ENCODE measurements at regions not wholly inside any gene's neighbourhood (a gene's known extent, or its start where the extent isn't known, plus 50 kb on each side); places are given as distances from the start of the nearest gene placed in this dataset.

- H3K27me3 Mint-ChIP-seq: no peaks in the 10 kb centered on the region
- no peak overlapping the region for H3K27ac Mint-ChIP-seq
- no peak overlapping the region for H3K4me3 Mint-ChIP-seq
- H3K36me3 Mint-ChIP-seq: peaks cover 1% of the 10 kb centered on the region
- H3K4me1 Mint-ChIP-seq: no peaks in the 10 kb centered on the region
- peaks cover 7 to 19% (median 16%) of the 10 kb centered on the region in 3 donors for H3K9me3 Mint-ChIP-seq
These were observed 390.3 kb downstream of the AACS start for GRCh38 chr12:125455556-125455955.

GRCh38 chr12:125458552-125459268 lies 393.5 kb downstream of the AACS start:
- Mint-ChIP-seq H3K27me3 (no peaks in the 10 kb centered on the region), H3K36me3 (peaks cover 1% of the 10 kb centered on the region)

GRCh38 chr12:125461831-125462230 lies 396.6 kb downstream of the AACS start:
- Mint-ChIP-seq H3K27me3 (no peaks in the 10 kb centered on the region), H3K9me3 (peaks cover 8 to 20% (median 14%) of the 10 kb centered on the region in 3 donors), H3K4me1 (no peaks in the 10 kb centered on the region), H3K27ac (no peak overlapping the region), H3K36me3 (no peaks in the 10 kb centered on the region), H3K4me3 (no peak overlapping the region)

More at GRCh38 chr12:125458552-125459268, 393.5 kb downstream of the AACS start:
- Mint-ChIP-seq H3K4me3 (no peak overlapping the region), H3K27ac (no peak overlapping the region), H3K9me3 (peaks cover 8 to 20% (median 17%) of the 10 kb centered on the region in 3 donors), H3K4me1 (no peaks in the 10 kb centered on the region)

DNA sequence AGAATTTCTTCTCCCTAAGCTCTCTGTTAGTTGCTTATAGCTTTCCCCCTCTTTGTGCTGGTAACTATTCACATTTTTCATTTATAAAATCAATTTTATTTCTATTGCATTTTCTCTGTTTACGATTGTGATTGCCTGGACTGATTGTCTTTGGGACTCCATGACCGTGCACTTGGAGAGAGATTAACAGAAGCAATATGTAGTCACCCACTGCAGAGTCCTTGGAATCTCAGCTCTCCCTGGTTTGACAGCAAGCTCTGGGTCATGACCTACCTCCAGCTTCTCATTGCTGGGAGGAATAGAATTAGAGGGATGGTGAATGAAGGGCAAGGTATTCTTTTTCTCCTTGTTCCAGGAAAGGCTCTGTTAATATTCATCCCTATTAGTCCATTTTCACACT lies 398.2 kb downstream of the AACS start:
- no peaks in the 10 kb centered on the region for H3K27me3 Mint-ChIP-seq
- no peak overlapping the region for H3K4me3 Mint-ChIP-seq
- peaks cover 8 to 20% (median 12%) of the 10 kb centered on the region in 3 donors for H3K9me3 Mint-ChIP-seq
- H3K36me3 Mint-ChIP-seq: no peaks in the 10 kb centered on the region
- H3K4me1 Mint-ChIP-seq: no peaks in the 10 kb centered on the region
- peak overlapping the region in 1 of 3 donors; percentile 63 for H3K27ac Mint-ChIP-seq

GRCh38 chr12:125467363-125467762 lies 402.1 kb downstream of the AACS start:
- Mint-ChIP-seq H3K4me1 (no peaks in the 10 kb centered on the region), H3K27me3 (no peaks in the 10 kb centered on the region), H3K4me3 (no peak overlapping the region), H3K36me3 (no peaks in the 10 kb centered on the region), H3K27ac (no peak overlapping the region), H3K9me3 (peaks cover 0 to 5% (median 2%) of the 10 kb centered on the region in 3 donors)

DNA sequence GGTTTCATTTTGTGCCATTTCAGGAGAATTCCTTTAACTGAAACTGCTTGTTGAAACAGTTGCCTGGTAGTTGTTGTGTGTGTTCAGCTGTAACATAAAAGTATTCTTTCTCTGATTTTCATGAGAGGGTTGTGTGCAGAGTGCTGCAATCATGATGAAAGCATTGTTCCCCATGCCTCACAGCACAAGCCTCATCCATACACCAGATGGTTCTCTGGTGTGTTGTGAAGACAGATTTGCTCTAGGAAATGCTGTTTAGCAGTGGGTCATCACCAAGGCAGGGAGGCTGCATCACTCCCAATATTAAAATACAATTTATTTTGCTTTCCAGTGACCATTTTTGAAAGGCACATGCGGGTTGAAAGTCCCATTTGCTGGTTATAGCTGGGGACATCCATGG lies 404.4 kb downstream of the AACS start:
- Mint-ChIP-seq H3K9me3 (peaks cover 0 to 3% (median 2%) of the 10 kb centered on the region in 3 donors), H3K27ac (no peak overlapping the region), H3K36me3 (no peaks in the 10 kb centered on the region), H3K4me3 (no peak overlapping the region), H3K27me3 (no peaks in the 10 kb centered on the region), H3K4me1 (no peaks in the 10 kb centered on the region)

DNA sequence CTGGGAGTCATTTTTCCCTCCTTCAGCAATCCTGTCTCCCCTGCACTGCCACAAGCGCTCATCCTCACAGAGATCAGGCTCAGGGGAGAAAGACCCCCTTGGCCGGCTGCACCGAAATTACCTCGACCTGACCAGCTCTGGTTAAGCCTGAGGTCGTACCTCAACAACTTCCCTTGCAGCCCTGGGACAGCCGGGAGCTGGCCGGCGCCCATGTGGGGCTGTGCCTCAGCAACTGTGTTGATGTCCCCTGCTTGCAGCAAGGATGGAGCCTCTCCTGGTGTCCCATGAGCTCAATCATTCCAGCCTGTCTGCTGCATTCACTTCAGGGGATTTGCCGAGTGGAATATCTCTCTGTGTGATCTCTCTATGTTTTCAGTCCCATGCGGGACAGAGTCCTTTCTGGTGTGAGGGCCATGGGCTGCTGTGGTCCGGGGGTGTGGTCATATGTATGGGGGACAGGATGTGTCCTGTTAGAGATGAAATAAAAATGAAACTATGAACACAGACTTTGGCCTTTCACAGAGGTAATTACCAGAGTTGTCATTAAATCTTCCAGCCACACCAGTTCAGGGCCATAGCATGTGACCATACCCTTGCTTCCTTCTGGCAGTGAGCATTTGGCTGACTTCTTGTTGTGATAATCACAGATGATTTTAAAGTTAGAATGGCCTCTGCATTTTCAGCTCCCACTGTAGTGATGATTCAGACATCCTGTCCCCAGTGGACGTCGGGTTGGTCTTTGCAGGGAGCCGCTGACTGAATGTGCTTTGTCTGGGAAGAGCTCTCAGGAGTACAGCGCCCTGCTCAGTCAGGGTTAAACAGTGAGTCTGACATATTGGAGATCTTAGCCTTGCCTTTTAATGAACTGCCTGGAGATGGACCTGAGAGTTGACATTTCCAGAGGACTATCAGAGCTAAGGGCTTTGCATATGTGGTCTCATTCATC lies 405.9 kb downstream of the AACS start:
- Mint-ChIP-seq H3K36me3 (no peaks in the 10 kb centered on the region), H3K27me3 (peaks cover 2% of the 10 kb centered on the region), H3K9me3 (peaks cover 0 to 3% (median 2%) of the 10 kb centered on the region in 3 donors), H3K4me1 (no peaks in the 10 kb centered on the region), H3K4me3 (no peak overlapping the region), H3K27ac (peak overlapping the region in 1 of 3 donors; percentile 10)

GRCh38 chr12:125473501-125473900 lies 408.3 kb downstream of the AACS start:
- peaks cover 0 to 7% (median 3%) of the 10 kb centered on the region in 3 donors for H3K9me3 Mint-ChIP-seq
- H3K27ac Mint-ChIP-seq: no peak overlapping the region
- no peaks in the 10 kb centered on the region for H3K4me1 Mint-ChIP-seq
- peaks cover 2% of the 10 kb centered on the region for H3K27me3 Mint-ChIP-seq
- H3K4me3 Mint-ChIP-seq: no peak overlapping the region
- H3K36me3 Mint-ChIP-seq: no peaks in the 10 kb centered on the region

GRCh38 chr12:125487336-125487735 lies 422.1 kb downstream of the AACS start:
- H3K4me1 Mint-ChIP-seq: no peaks in the 10 kb centered on the region
- H3K4me3 Mint-ChIP-seq: no peak overlapping the region
- H3K27me3 Mint-ChIP-seq: no peaks in the 10 kb centered on the region
- no peaks in the 10 kb centered on the region for H3K36me3 Mint-ChIP-seq
- peaks cover 7 to 9% (median 8%) of the 10 kb centered on the region in 3 donors for H3K9me3 Mint-ChIP-seq
- no peak overlapping the region for H3K27ac Mint-ChIP-seq

GRCh38 chr12:125491553-125491952 lies 426.3 kb downstream of the AACS start:
- no peaks in the 10 kb centered on the region for H3K36me3 Mint-ChIP-seq
- H3K4me3 Mint-ChIP-seq: no peak overlapping the region
- H3K4me1 Mint-ChIP-seq: no peaks in the 10 kb centered on the region
- H3K27ac Mint-ChIP-seq: no peak overlapping the region
- H3K9me3 Mint-ChIP-seq: peaks cover 4 to 7% (median 5%) of the 10 kb centered on the region in 3 donors
- H3K27me3 Mint-ChIP-seq: no peaks in the 10 kb centered on the region

DNA sequence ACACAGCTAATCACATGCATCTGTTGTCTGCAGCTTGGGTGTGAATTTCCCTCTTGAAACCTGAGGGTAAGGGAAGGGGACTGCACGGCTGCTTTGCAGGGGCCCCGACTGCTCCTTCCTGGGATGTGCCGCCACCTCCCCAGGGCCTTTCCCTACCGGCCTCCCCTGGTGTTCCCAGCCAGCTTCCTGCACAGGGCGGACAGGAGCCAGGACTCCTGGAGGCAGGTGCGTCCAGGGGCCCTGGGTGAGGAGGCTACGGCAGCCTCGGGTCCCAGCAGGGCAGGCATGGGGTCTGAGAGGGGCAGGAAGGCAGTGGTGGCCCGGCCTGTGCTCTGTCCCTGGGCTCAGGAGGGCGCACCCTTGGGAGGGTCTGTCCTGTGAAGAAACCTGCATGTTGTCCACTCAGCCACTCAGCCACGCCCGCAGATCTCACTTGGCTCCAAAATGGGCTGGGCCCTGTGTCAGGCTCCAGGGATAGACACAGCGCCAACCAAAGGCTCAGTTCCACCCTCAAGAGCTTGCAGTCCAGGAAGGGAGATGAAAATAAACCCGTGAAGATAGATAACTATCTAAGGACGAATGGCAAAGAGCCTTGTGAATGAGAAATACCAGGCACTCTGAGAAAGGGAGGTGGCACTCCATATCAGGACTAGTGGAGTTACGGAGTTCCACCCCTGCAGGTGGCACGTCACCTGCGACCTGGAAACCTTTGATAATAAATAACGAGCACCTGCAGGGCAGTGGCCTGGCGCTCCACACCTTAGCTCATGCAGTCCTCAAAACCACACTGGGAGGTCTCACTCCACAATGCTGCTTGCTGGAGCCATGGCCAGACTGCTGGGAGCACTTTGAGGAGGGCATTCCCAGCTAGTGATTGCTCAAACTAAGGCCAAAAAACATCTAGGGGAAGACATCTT lies 427.4 kb downstream of the AACS start:
- no peaks in the 10 kb centered on the region for H3K27me3 Mint-ChIP-seq
- peaks cover 4 to 5% (median 5%) of the 10 kb centered on the region in 3 donors for H3K9me3 Mint-ChIP-seq
- no peaks in the 10 kb centered on the region for H3K36me3 Mint-ChIP-seq
- no peak overlapping the region for H3K4me3 Mint-ChIP-seq
- H3K27ac Mint-ChIP-seq: no peak overlapping the region
- H3K4me1 Mint-ChIP-seq: no peaks in the 10 kb centered on the region

GRCh38 chr12:125493704-125494308 lies 428.6 kb downstream of the AACS start:
- H3K4me1 Mint-ChIP-seq: no peaks in the 10 kb centered on the region
- H3K27me3 Mint-ChIP-seq: peaks cover 1% of the 10 kb centered on the region
- peaks cover 0 to 1% (median 0%) of the 10 kb centered on the region in 3 donors for H3K9me3 Mint-ChIP-seq
- H3K27ac Mint-ChIP-seq: no peak overlapping the region
- no peaks in the 10 kb centered on the region for H3K36me3 Mint-ChIP-seq
- no peak overlapping the region for H3K4me3 Mint-ChIP-seq

DNA sequence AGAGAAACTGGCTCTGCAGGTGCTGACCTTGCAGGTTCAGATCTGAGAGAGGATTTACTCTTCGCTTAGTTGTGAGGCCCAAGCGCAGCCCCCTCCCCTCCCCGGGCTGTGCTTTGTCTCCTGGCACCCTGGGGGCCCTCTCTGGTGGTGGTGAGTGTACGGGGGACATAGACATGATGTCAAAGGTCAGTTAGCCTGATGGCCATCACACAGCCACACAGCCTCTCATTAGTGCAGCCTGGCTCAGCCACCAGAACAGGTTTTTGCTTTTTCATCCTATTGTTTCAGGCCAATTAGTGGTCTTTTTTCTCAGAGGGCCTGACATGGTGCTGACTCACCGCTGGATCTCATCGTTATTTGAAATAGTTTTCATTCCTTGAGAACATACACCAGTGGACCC lies 437.9 kb downstream of the AACS start:
- H3K36me3 Mint-ChIP-seq: no peaks in the 10 kb centered on the region

GRCh38 chr12:125509195-125509594 lies 444.0 kb downstream of the AACS start:
- H3K4me3 Mint-ChIP-seq: no peak overlapping the region
- no peaks in the 10 kb centered on the region for H3K36me3 Mint-ChIP-seq
- H3K27ac Mint-ChIP-seq: no peak overlapping the region
- H3K4me1 Mint-ChIP-seq: peaks cover 0 to 2% (median 0%) of the 10 kb centered on the region in 3 donors
- peaks cover 0 to 2% (median 2%) of the 10 kb centered on the region in 3 donors for H3K9me3 Mint-ChIP-seq
- no peaks in the 10 kb centered on the region for H3K27me3 Mint-ChIP-seq

More for the DNA sequence above, 437.9 kb downstream of the AACS start:
- Mint-ChIP-seq H3K4me1 (no peaks in the 10 kb centered on the region), H3K27me3 (peaks cover 1% of the 10 kb centered on the region), H3K27ac (no peak overlapping the region), H3K4me3 (no peak overlapping the region), H3K9me3 (peaks cover 0 to 2% (median 0%) of the 10 kb centered on the region in 3 donors)

Measured in IgD-negative memory B cell (primary cell).